Hepatocyte (in vitro differentiated cells): ENCODE measurements at regions not wholly inside any gene's neighbourhood (a gene's known extent, or its start where the extent isn't known, plus 50 kb on each side); places are given as distances from the start of the nearest gene placed in this dataset.

Experiments
- CTCF ChIP-seq: fragments of 200-600 bp; sonication (generic); IDR thresholded peaks from 2 replicates; pipeline ENCODE4 v1.5.1; 2016; ENCODE audit warnings: antibody characterized with exemption, mild to moderate bottlenecking; ENCODE audit not compliant: poor library complexity
- EZH2 ChIP-seq: fragments of 200-600 bp; sonication (generic); IDR thresholded peaks from 2 replicates; pipeline ENCODE4 v1.6.1; 2016; ENCODE audit warnings: antibody characterized with exemption, mild to moderate bottlenecking, borderline replicate concordance

- no peak for TF ChIP-seq EZH2
- TF ChIP-seq CTCF: no peak
These were observed 139.7 kb upstream of the GLRA2 start for GRCh38 chrX:14389682-14390081.
